WERI-Rb-1 (cell line): ENCODE measurements at regions not wholly inside any gene's neighbourhood (a gene's known extent, or its start where the extent isn't known, plus 50 kb on each side); places are given as distances from the start of the nearest gene placed in this dataset.

Source experiments
- DNase-seq: peaks from one replicate; pipeline ENCODE4 v3.0.0-alpha.2; 2020
- H3K27ac ChIP-seq: fragments of 250-450 bp; sonication (Bioruptor Pico); 2 replicates; pipeline ENCODE4 v1.5.1; 2020; ENCODE audit warnings: mild to moderate bottlenecking, moderate library complexity
- H3K27me3 ChIP-seq: fragments of 250-450 bp; sonication (Bioruptor Pico); 2 replicates; pipeline ENCODE4 v1.5.1; 2021; ENCODE audit warnings: mild to moderate bottlenecking, low read depth, moderate library complexity; ENCODE audit not compliant: insufficient read depth, severe bottlenecking
- H3K36me3 ChIP-seq: fragments of 250-450 bp; sonication (Bioruptor Pico); 2 replicates; pipeline ENCODE4 v1.5.1; 2020; ENCODE audit warnings: mild to moderate bottlenecking, moderate library complexity
- H3K4me3 ChIP-seq: 2 replicates; pipeline ENCODE4 v1.5.1; 2011; ENCODE audit warnings: low read depth, mild to moderate bottlenecking, control low read depth, low read length
- H3K9me3 ChIP-seq: fragments of 250-450 bp; sonication (Bioruptor Pico); 2 replicates; pipeline ENCODE4 v1.5.1; 2021; ENCODE audit warnings: mild to moderate bottlenecking, moderate library complexity; ENCODE audit not compliant: severe bottlenecking
- TF ChIP-seq, protein P1 (sequence below): IDR thresholded peaks from 2 replicates; pipeline ENCODE4 v1.5.1; 2011; ENCODE audit warnings: low read depth, mild to moderate bottlenecking, control low read depth, inconsistent platforms, low read length

DNA sequence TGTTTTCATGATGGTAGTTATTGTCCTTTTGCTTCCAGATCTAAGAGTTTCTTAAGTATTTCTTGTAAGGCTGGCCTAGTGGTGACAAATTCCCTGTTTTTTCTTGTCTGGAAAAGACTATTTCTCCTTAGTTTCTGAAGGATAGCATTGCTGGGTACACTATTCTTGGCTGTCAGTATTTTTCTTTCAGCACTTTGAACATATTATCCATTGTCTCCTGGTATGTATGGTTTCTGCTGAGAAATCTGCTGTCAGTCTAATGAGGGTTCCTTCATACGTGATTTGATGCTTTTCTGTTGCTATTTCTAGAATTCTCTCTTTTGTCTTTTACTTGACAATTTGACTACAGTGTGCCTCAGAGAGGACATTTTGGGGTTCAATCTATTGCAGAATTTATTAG is 134.3 kb downstream of the CGGBP1 start:
- Histone ChIP-seq H3K27me3 (no peaks in the 10 kb centered on the region), H3K4me3 (no peak overlapping the region), H3K36me3 (no peaks in the 10 kb centered on the region), H3K27ac (no peak overlapping the region), H3K9me3 (no peaks in the 10 kb centered on the region)
- DNase-seq = no peak
- TF ChIP-seq, protein P1, sequence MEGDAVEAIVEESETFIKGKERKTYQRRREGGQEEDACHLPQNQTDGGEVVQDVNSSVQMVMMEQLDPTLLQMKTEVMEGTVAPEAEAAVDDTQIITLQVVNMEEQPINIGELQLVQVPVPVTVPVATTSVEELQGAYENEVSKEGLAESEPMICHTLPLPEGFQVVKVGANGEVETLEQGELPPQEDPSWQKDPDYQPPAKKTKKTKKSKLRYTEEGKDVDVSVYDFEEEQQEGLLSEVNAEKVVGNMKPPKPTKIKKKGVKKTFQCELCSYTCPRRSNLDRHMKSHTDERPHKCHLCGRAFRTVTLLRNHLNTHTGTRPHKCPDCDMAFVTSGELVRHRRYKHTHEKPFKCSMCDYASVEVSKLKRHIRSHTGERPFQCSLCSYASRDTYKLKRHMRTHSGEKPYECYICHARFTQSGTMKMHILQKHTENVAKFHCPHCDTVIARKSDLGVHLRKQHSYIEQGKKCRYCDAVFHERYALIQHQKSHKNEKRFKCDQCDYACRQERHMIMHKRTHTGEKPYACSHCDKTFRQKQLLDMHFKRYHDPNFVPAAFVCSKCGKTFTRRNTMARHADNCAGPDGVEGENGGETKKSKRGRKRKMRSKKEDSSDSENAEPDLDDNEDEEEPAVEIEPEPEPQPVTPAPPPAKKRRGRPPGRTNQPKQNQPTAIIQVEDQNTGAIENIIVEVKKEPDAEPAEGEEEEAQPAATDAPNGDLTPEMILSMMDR = no peak

DNA sequence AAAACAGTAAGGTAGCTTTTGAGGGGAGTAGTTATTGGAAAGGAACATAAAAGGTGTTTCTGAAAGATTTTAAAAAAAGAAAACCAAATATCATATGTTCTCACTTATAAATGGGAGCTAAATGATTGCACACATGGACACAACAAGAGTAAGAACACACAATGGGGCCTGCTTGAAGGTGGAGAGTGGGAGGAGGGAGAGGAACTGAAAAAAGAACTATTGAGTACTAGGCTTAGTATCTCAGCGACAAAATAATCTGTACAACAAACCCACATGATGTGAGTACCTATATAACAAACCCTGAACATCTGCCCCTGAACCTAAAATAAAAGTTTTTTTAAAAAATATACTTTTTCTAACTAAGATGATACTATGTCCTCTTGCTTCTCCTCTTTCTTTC is 138.3 kb downstream of the CGGBP1 start:
- Histone ChIP-seq H3K27me3 (no peaks in the 10 kb centered on the region), H3K36me3 (no peaks in the 10 kb centered on the region)
- TF ChIP-seq, protein P1 = no peak

DNA sequence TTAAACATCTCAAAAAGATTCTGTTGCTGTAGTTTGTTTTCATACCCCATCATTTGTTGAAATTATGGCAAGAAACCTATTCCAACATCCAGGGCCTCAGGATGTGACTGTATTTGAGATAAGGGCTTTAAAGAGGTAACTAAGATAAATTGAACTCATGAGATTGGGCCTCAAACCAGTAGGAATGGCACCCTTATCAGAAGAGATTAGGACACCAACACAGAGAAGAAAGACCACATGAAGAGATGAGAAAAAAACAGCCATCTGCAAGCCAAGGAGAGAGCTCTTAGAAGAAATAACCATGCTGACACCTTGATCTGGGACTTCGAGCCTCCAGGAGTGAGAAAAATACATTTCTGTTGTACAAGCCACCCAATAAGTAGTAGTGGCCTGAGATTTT is 157.7 kb downstream of the CGGBP1 start:
- TF ChIP-seq, protein P1 = no peak
- Histone ChIP-seq H3K27me3 (no peaks in the 10 kb centered on the region), H3K4me3 (no peak overlapping the region), H3K9me3 (no peaks in the 10 kb centered on the region), H3K36me3 (no peaks in the 10 kb centered on the region), H3K27ac (no peak overlapping the region)
- no peak for DNase-seq

More for the DNA sequence above, 138.3 kb downstream of the CGGBP1 start:
- no peak overlapping the region for H3K4me3 ChIP-seq
- H3K27ac ChIP-seq = no peak overlapping the region
- H3K9me3 ChIP-seq = no peaks in the 10 kb centered on the region
- DNase-seq = no peak

DNA sequence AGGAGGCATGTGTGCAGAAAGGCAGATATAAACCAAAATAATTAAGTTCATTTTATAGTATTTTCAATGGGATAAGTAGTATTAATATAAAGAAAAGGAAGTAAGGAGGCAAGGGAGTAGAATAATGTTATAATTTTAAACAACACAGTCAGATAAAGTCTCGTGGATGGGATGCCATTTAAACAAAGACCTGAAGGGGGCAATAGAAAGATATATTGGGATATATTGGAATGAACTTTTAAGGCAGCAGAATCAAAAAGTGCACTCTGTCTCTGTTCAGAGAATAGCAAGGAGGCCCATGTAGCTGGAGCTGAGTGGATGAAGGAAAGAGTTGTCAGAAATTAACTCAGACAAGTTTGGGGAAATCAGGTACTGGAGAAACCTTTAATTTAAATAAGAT is 158.7 kb downstream of the CGGBP1 start:
- no peak for DNase-seq
- H3K4me3 ChIP-seq = no peak overlapping the region

DNA sequence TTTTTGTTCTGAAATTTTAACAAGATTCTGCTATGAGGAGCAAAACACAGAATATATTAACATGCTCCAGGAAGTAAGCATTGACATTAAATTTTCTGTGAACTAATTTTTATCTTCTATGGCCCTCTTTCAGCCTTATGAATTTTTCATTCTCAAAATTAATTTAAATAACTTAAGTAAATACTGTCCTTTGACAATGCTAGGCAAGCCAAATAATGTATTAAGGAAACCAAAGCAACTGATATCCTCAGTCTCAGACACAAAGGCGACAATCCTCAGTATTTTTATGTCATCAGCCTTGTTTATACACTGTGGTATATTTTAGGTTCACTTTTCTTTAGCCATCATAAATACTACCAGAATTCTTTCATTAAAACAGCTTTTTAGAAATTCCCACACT is 159.8 kb downstream of the CGGBP1 start:
- Histone ChIP-seq H3K27me3 (no peaks in the 10 kb centered on the region), H3K4me3 (no peak overlapping the region), H3K27ac (no peak overlapping the region), H3K9me3 (no peaks in the 10 kb centered on the region), H3K36me3 (no peaks in the 10 kb centered on the region)
- TF ChIP-seq, protein P1 = no peak
- no peak for DNase-seq

More for the DNA sequence above, 158.7 kb downstream of the CGGBP1 start:
- no peaks in the 10 kb centered on the region for H3K27me3 ChIP-seq
- no peaks in the 10 kb centered on the region for H3K36me3 ChIP-seq
- H3K9me3 ChIP-seq = no peaks in the 10 kb centered on the region
- TF ChIP-seq, protein P1 = no peak
- H3K27ac ChIP-seq = no peak overlapping the region

DNA sequence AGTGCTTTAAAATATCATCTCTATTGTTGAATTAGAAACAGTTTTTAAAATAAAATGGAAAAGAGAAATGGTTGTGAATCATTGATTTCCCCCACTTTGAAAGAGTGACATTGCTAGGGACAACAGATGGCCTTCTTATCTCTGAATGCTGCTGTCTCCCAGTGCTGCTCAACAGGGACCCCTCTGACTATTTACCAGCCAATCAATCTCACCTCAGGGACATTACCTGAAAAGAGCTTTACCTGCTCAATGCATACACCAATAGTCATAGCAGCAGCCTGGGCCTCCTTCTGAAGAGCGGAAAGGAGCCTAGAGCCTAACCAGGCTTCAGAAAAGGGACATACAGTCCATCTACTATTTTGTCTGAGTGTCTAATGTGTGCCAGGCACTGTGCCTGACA is 162.8 kb downstream of the CGGBP1 start:
- no peaks in the 10 kb centered on the region for H3K36me3 ChIP-seq
- TF ChIP-seq, protein P1 = no peak

More for the DNA sequence above, 162.8 kb downstream of the CGGBP1 start:
- DNase-seq = no peak
- no peak overlapping the region for H3K4me3 ChIP-seq
- H3K9me3 ChIP-seq = no peaks in the 10 kb centered on the region
- H3K27ac ChIP-seq = no peak overlapping the region
- H3K27me3 ChIP-seq = no peaks in the 10 kb centered on the region
